SKM-1 (cell line): ENCODE measurements at regions not wholly inside any gene's neighbourhood (a gene's known extent, or its start where the extent isn't known, plus 50 kb on each side); places are given as distances from the start of the nearest gene placed in this dataset.

ENCODE experiments used
- DNase-seq: peaks from one replicate; lab custom pipeline; 2025; ENCODE audit not compliant: unreplicated experiment; lab: John Stamatoyannopoulos, UW

DNA sequence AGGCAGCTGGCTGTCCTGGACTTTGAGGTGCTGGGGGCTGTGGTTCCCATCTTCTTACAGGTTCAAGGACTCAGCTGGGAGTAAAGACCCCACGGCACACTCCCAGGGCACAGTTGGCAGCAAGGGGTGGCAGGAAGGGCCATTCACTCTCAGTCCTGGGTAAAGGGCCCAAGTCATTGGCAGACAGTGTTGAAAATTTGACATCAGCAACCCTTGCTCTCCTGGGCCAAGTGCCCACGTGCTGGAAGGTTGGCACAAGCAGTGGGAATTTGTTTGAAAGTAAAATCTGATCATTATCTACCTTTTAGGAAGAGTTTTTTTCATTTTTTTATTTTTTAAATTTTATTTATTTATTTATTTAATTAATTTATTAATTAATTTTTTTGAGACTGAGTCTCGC is 241.6 kb upstream of the MKI67 start:
- no peak for DNase-seq

- no peak for DNase-seq
Measured at GRCh38 chr10:128369101-128369650, 243.0 kb upstream of the MKI67 start.

GRCh38 chr10:128373071-128373749 is 247.0 kb upstream of the MKI67 start:
- no peak for DNase-seq

GRCh38 chr10:128373831-128374230 is 247.6 kb upstream of the MKI67 start:
- no peak for DNase-seq

DNA sequence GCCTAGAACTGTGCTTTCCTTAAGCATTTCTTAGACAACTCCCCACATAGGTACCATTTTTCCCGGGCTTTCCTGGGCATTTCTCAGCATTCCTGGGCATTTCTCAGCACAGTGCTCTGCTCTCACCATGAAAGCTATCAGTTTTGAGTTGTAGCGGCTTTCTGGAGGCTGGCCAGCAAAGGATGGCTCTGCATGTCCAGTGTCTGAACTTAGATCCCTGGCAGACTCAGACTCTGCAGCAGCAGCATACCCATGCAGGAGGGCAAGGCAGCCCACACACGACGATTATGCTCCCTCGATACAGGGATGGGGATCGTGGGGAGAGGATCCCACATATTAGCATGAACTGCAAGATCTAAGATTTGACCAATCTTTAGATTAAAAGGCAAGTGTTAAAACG is 248.9 kb upstream of the MKI67 start:
- DNase-seq: no peak

GRCh38 chr10:128377364-128377987 is 251.3 kb upstream of the MKI67 start:
- no peak for DNase-seq

DNA sequence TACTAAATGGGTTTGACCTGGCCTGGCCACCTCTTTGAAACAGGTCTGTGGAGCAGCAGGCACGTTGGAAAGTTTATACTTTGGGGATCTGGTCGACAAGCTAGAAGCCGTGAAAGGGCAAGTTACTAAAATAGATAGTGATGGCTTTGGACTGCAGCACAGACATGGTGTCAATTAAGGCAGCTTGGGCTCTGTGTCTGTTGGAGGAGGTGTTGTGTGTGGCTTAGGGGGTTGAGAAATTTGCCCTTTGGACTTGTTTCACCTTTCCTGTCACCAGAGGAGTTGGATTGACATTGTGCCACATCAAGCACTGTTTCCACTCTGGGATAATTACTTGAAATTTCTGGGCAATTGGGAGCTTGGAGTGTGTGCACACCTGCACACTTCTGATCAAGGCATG is 251.8 kb upstream of the MKI67 start:
- DNase-seq: no peak

GRCh38 chr10:128380946-128381345 is 254.7 kb upstream of the MKI67 start:
- DNase-seq: no peak

- DNase-seq: no peak
Measured at GRCh38 chr10:128382225-128382624, 256.0 kb upstream of the MKI67 start.

- DNase-seq: no peak
Measured at GRCh38 chr10:128384831-128385230, 258.6 kb upstream of the MKI67 start.

GRCh38 chr10:128386231-128386630 is 260.0 kb upstream of the MKI67 start:
- no peak for DNase-seq

GRCh38 chr10:128386816-128387604 is 260.8 kb upstream of the MKI67 start:
- no peak for DNase-seq

DNA sequence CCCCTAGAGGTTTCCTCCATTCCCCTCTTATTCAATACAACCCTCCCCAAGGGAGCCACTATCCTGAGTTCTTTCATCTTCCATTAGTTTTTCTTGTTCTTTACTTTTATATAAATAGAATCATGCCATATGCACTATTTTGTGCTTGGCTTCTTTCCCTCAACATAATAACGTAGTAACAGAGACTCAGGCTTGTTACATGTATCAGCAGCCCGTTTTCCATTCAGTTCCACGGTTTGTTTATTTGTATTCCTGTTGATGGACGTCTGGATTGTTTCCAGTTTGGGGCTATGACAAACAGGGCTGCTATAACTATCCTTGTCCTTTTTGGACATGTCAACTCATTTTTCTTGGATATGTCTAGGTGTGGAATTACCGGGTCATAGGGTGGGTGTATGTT is 264.4 kb upstream of the MKI67 start:
- DNase-seq: no peak

DNA sequence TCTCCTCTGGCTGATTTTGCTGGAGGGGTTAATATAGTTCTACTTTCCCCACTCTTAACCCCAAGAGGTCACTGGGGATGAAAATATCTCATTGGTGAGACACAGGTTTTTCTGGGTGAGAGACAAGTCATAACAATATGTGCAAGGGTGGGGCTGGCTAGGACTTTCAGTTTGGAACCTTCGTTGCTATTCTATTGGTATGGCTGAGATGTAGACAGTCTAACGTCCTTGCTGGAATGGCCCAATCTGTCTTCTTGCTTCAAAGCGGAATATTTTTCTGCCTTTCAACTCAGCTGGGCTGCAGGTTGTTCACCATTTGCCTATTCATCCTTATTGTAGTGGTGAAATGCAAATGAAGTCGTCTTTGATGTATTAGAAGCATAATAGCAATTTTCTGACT is 267.3 kb upstream of the MKI67 start:
- no peak for DNase-seq

GRCh38 chr10:128398118-128398517 is 271.9 kb upstream of the MKI67 start:
- no peak for DNase-seq

- DNase-seq: no peak
Measured at GRCh38 chr10:128398999-128399398, 272.8 kb upstream of the MKI67 start.

GRCh38 chr10:128400564-128400963 is 274.3 kb upstream of the MKI67 start:
- DNase-seq: no peak

- DNase-seq: no peak
Measured at GRCh38 chr10:128405450-128405849, 279.2 kb upstream of the MKI67 start.

- DNase-seq: no peak
Measured at GRCh38 chr10:128411643-128412042, 285.4 kb upstream of the MKI67 start.

GRCh38 chr10:128414568-128414967 is 288.3 kb upstream of the MKI67 start:
- DNase-seq: no peak

DNA sequence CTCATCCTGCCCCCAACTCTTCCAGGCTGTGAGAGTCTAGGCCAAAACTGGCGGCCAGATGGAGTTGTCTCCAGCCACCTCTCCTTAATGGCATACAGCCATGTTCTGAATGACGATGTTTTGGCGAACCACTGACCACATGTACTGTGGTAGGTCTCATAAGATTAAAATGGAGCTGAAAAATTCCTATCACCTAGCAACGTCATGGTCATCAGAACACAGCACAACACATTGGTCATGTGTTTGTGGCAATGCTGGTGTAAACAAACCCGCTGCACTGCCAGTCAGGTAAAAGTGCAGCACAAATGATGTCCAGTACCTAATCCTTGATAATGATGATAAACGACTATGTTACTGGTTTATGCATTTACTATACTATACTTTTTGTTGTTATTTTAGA is 290.0 kb upstream of the MKI67 start:
- DNase-seq: no peak

DNA sequence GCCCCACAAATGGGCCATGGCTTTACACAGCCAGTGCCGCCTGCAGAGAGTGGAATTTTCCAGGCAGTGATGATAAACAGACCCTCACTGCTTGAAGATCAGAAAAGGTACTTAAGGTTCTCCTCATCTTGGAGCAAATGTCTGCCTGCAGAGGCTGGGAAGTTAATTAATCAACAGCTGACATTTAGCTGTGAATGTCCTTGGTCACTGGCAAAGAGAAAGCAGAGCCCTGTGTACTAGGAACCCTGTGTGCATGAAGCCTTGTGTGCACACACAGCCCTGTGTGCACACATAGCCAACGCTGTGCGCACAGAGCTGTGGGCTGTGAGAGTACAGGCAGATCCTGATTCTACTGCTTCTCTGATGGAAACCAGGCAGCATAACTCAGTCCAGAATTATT is 291.6 kb upstream of the MKI67 start:
- no peak for DNase-seq
